A549 (cell line): ENCODE measurements at regions not wholly inside any gene's neighbourhood (a gene's known extent, or its start where the extent isn't known, plus 50 kb on each side); places are given as distances from the start of the nearest gene placed in this dataset.

Experiments
- EP300 ChIP-seq, 2 experiments: fragments of >200 bp; sonication (Bioruptor Twin); formaldehyde crosslinking; IDR thresholded peaks; 2 replicates in 1 of 2; 3 replicates in 1 of 2; pipeline ENCODE4 v1.6.1; 2016 to 2017
- ESRRA ChIP-seq: fragments of 150-350 bp; IDR thresholded peaks from 2 replicates; pipeline ENCODE4 v1.6.1; 2014; ENCODE audit warnings: mild to moderate bottlenecking, low read length, borderline replicate concordance
- HDAC2 ChIP-seq: fragments of 200-600 bp; sonication (generic); IDR thresholded peaks from 2 replicates; pipeline ENCODE4 v1.6.1; 2016
- KDM1A ChIP-seq: fragments of 200-600 bp; sonication (generic); IDR thresholded peaks from 2 replicates; pipeline ENCODE4 v1.6.1; 2016; ENCODE audit warnings: low read depth, mild to moderate bottlenecking
- KDM5A ChIP-seq: fragments of 200-600 bp; sonication (generic); IDR thresholded peaks from 2 replicates; pipeline ENCODE4 v1.6.1; 2016; ENCODE audit warnings: antibody characterized with exemption, mild to moderate bottlenecking
- MAZ ChIP-seq: fragments of 150-350 bp; IDR thresholded peaks from 2 replicates; pipeline ENCODE4 v1.6.1; 2014; ENCODE audit warnings: antibody characterized with exemption, low read depth, low read length, borderline replicate concordance
- TF ChIP-seq, protein P1 (sequence below): fragments of 150-350 bp; IDR thresholded peaks from 2 replicates; pipeline ENCODE4 v1.6.1; 2014; ENCODE audit warnings: low read depth, mild to moderate bottlenecking, low read length
- TF ChIP-seq, protein P2 (sequence below): IDR thresholded peaks from 2 replicates; pipeline ENCODE4 v1.6.1; 2012
- TF ChIP-seq, protein P3 (sequence below): fragments of 250-450 bp; sonication (Bioruptor Pico); IDR thresholded peaks from 2 replicates; pipeline ENCODE4 v1.5.0; 2021; ENCODE audit warnings: mild to moderate bottlenecking, moderate library complexity, borderline replicate concordance
- TF ChIP-seq, protein P4 (sequence below): fragments of >200 bp; sonication (Bioruptor Twin); formaldehyde crosslinking; IDR thresholded peaks from 3 replicates; pipeline ENCODE4 v1.5.1; 2016

DNA sequence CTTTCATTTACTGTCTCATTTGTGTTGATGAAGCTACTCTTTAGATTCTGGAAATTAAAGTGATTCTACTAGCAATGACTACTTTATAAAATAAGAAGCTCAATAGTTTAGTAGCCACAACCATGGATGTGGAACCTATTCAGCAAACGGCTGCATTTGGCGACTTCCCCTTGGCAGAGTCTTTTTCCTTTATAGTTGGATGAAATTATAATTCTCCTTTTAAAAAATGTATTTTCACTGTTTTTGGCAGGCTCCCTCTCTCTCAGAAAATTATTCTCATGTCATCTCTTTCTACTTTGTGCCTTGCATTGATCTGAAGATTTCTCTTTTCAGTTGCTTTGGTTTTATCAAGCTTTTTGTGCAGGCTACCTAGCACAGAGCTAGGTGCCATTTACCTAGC, 50.6 kb upstream of the KCNN2 start:
- TF ChIP-seq KDM1A (no peak), ESRRA (no peak), EP300 (IDR thresholded peaks at IDR 0.05) (no peak), KDM5A (no peak), MAZ (no peak), HDAC2 (no peak)
- TF ChIP-seq, protein P1, sequence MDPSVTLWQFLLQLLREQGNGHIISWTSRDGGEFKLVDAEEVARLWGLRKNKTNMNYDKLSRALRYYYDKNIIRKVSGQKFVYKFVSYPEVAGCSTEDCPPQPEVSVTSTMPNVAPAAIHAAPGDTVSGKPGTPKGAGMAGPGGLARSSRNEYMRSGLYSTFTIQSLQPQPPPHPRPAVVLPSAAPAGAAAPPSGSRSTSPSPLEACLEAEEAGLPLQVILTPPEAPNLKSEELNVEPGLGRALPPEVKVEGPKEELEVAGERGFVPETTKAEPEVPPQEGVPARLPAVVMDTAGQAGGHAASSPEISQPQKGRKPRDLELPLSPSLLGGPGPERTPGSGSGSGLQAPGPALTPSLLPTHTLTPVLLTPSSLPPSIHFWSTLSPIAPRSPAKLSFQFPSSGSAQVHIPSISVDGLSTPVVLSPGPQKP: no peak
- TF ChIP-seq, protein P2, sequence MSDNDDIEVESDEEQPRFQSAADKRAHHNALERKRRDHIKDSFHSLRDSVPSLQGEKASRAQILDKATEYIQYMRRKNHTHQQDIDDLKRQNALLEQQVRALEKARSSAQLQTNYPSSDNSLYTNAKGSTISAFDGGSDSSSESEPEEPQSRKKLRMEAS: no peak
- TF ChIP-seq, protein P3, sequence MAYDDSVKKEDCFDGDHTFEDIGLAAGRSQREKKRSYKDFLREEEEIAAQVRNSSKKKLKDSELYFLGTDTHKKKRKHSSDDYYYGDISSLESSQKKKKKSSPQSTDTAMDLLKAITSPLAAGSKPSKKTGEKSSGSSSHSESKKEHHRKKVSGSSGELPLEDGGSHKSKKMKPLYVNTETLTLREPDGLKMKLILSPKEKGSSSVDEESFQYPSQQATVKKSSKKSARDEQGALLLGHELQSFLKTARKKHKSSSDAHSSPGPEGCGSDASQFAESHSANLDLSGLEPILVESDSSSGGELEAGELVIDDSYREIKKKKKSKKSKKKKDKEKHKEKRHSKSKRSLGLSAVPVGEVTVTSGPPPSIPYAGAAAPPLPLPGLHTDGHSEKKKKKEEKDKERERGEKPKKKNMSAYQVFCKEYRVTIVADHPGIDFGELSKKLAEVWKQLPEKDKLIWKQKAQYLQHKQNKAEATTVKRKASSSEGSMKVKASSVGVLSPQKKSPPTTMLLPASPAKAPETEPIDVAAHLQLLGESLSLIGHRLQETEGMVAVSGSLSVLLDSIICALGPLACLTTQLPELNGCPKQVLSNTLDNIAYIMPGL (CRISPR knock-in tag): no peak
- TF ChIP-seq, protein P4, sequence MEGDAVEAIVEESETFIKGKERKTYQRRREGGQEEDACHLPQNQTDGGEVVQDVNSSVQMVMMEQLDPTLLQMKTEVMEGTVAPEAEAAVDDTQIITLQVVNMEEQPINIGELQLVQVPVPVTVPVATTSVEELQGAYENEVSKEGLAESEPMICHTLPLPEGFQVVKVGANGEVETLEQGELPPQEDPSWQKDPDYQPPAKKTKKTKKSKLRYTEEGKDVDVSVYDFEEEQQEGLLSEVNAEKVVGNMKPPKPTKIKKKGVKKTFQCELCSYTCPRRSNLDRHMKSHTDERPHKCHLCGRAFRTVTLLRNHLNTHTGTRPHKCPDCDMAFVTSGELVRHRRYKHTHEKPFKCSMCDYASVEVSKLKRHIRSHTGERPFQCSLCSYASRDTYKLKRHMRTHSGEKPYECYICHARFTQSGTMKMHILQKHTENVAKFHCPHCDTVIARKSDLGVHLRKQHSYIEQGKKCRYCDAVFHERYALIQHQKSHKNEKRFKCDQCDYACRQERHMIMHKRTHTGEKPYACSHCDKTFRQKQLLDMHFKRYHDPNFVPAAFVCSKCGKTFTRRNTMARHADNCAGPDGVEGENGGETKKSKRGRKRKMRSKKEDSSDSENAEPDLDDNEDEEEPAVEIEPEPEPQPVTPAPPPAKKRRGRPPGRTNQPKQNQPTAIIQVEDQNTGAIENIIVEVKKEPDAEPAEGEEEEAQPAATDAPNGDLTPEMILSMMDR: no peak
